GM12878 (cell line): ENCODE measurements at regions not wholly inside any gene's neighbourhood (a gene's known extent, or its start where the extent isn't known, plus 50 kb on each side); places are given as distances from the start of the nearest gene placed in this dataset.

Experiments
- ATAC-seq: fragments of 200-7000 bp; cut with Tn5 transposase; 3 replicates; pipeline ENCODE4 v1.9.1; 2020; ENCODE audit warnings: mild to moderate bottlenecking, moderate library complexity
- BruUV-seq: library from RNA; stranded (reverse); fragments of 400-500 nt; replicated peaks from 2 replicates; lab custom pipeline; 2021; lab: Mats Ljungman, UMichigan
- CTCF ChIA-PET: fragments of 300-600 bp; sonication (Branson Sonifier 250); formaldehyde crosslinking; extraction: SDS; loops from one replicate; lab custom pipeline; 2021; ENCODE audit warnings: inconsistent platforms; lab: Yijun Ruan, JAX
- POLR2A ChIA-PET: fragments of 350-600 bp; formaldehyde crosslinking; extraction: SDS; loops from one replicate; lab custom pipeline; 2021; ENCODE audit warnings: inconsistent platforms; lab: Charles Lee
- RAD21 ChIA-PET: fragments of 300-600 bp; sonication (Branson Sonifier 250); formaldehyde crosslinking; loops from one replicate; lab custom pipeline; 2023; ENCODE audit warnings: antibody characterized with exemption; ENCODE audit not compliant: unreplicated experiment; lab: Charles Lee
- SMC1A ChIA-PET: fragments of 300-600 bp; sonication (Branson Sonifier 250); formaldehyde crosslinking; loops from one replicate; lab custom pipeline; 2023; ENCODE audit not compliant: unreplicated experiment, uncharacterized antibody; lab: Charles Lee
- DNase-seq: peaks from one replicate; pipeline ENCODE4 v3.0.0-alpha.2; 2011; ENCODE audit warnings: low read depth, low spot score
- FAIRE-seq: peaks from 3 replicates; lab custom pipeline; 2011; peaks lifted over from hg19 to GRCh38; lab: Jason Lieb, UNC
- H2AFZ ChIP-seq: 2 replicates; pipeline ENCODE4 v1.6.0; 2011; ENCODE audit warnings: low read depth, low read length, control low read depth; ENCODE audit not compliant: control insufficient read depth
- H3K27ac ChIP-seq: 2 replicates; pipeline ENCODE4 v1.5.1; 2011; ENCODE audit warnings: control low read depth; ENCODE audit not compliant: control insufficient read depth, insufficient read depth
- H3K27me3 ChIP-seq, 2 experiments: replicated peaks in 1 of 2; 2 replicates each; pipeline versions ENCODE4 v1.6.0 to v1.6.1; 2011; ENCODE audit warnings: low read length in 1 of 2; ENCODE audit not compliant: control insufficient read depth in 2 of 2, insufficient read depth in 2 of 2
- H3K36me3 ChIP-seq, 2 experiments: 2 replicates each; pipeline ENCODE4 v1.5.1; 2011; ENCODE audit warnings: low read length in 1 of 2; ENCODE audit not compliant: control insufficient read depth in 2 of 2, insufficient read depth in 2 of 2
- H3K4me1 ChIP-seq: 2 replicates; pipeline ENCODE4 v1.6.1; 2011; ENCODE audit warnings: mild to moderate bottlenecking, low read length, moderate library complexity, mixed read lengths; ENCODE audit not compliant: control insufficient read depth, insufficient read depth
- H3K4me2 ChIP-seq: 2 replicates; pipeline ENCODE4 v1.6.0; 2011; ENCODE audit warnings: control low read depth; ENCODE audit not compliant: control insufficient read depth, insufficient read depth
- H3K4me3 ChIP-seq: fragments of 200-600 bp; sonication (generic); 2 replicates; pipeline ENCODE4 v1.5.1; 2016
- H3K79me2 ChIP-seq: 2 replicates; pipeline ENCODE4 v1.6.0; 2011; ENCODE audit warnings: low read length; ENCODE audit not compliant: control insufficient read depth, insufficient read depth
- H3K9ac ChIP-seq: 2 replicates; pipeline ENCODE4 v1.8.0; 2011; ENCODE audit warnings: low read length, control low read depth, mixed read lengths; ENCODE audit not compliant: control insufficient read depth, insufficient read depth
- H3K9me3 ChIP-seq: replicated peaks from 3 replicates; pipeline ENCODE4 v1.5.1; 2011; ENCODE audit warnings: mild to moderate bottlenecking, low read length; ENCODE audit not compliant: control insufficient read depth, insufficient read depth
- H4K20me1 ChIP-seq: 2 replicates; pipeline ENCODE4 v1.6.0; 2011; ENCODE audit not compliant: control insufficient read depth, insufficient read depth
- CBFB ChIP-seq: IDR thresholded peaks from 2 replicates; pipeline ENCODE4 v1.6.1; 2016; ENCODE audit warnings: antibody characterized with exemption, low read depth
- WGBS: methylation state at CpG from one replicate; pipeline ENCODE4 v1.1.6; 2016; ENCODE audit warnings: low lambda C conversion rate; ENCODE audit not compliant: insufficient replicate concordance, insufficient coverage; ENCODE audit errors: missing lambda C conversion rate; 5-methylcytosine and 5-hydroxymethylcytosine counted together
- in situ Hi-C: fragments of 300-500 bp; cut with MboI; formaldehyde crosslinking; loops from 9 replicates; pipeline ENCODE4 v1.14.3; 2018; ENCODE audit warnings: mixed read lengths
- intact Hi-C: fragments of 100-400 bp; cut with micrococcal nuclease; formaldehyde crosslinking; loops from one replicate; pipeline ENCODE4 v1.14.2; 2022; ENCODE audit not compliant: unreplicated experiment
- TF ChIP-seq, protein P1 (sequence below): fragments of 450-650 bp; formaldehyde crosslinking; IDR thresholded peaks from 2 replicates; pipeline ENCODE4 v1.4.0; 2022; ENCODE audit warnings: mild to moderate bottlenecking, moderate library complexity
- TF ChIP-seq, protein P2 (sequence below): IDR thresholded peaks from 2 replicates; pipeline ENCODE4 v1.6.1; 2012; ENCODE audit warnings: mild to moderate bottlenecking, low read depth, low read length

DNA sequence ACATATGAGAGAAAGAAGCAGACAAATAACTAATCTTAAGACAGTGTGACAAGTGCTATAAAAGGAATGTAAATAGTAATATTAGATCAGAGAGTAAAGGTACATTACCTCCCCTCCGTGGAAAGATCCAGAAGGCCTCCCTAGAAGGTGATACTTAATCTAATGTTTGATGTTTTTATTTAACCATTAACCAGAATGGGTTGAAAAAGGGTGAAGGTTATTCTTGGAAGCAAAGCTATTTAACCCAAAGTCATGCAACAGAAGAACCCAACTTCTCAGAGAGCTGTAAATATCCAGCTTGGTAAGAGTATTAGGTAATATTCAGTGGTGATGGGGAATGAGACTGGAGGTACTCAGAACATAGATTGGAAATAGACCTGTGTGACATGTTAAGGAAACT, 68.0 kb upstream of the HIVEP1 start:
- intact Hi-C loops (no loop called here), in situ Hi-C loops (no loop called here)
- Histone ChIP-seq H2AFZ (no peak overlapping the region), H3K36me3 (no peaks in the 10 kb centered on the region), H3K27ac (no peak overlapping the region), H3K4me3 (no peak overlapping the region), H4K20me1 (no peaks in the 10 kb centered on the region), H3K4me1 (no peaks in the 10 kb centered on the region), H3K4me2 (no peak overlapping the region), H3K79me2 (no peaks in the 10 kb centered on the region), H3K9me3 (no peaks in the 10 kb centered on the region; the same call in 2 of the 3 replicates), H3K9ac (no peak overlapping the region)
- 44% methylated on average over 1 of the region's 1 CpG for WGBS
- FAIRE-seq (no peak), DNase-seq (no peak)
- ChIA-PET CTCF (no interaction called here), POLR2A (no interaction called here), RAD21 (no interaction called here)
- BruUV-seq: no TSS peak
- TF ChIP-seq CBFB: no peak
- TF ChIP-seq, protein P1, sequence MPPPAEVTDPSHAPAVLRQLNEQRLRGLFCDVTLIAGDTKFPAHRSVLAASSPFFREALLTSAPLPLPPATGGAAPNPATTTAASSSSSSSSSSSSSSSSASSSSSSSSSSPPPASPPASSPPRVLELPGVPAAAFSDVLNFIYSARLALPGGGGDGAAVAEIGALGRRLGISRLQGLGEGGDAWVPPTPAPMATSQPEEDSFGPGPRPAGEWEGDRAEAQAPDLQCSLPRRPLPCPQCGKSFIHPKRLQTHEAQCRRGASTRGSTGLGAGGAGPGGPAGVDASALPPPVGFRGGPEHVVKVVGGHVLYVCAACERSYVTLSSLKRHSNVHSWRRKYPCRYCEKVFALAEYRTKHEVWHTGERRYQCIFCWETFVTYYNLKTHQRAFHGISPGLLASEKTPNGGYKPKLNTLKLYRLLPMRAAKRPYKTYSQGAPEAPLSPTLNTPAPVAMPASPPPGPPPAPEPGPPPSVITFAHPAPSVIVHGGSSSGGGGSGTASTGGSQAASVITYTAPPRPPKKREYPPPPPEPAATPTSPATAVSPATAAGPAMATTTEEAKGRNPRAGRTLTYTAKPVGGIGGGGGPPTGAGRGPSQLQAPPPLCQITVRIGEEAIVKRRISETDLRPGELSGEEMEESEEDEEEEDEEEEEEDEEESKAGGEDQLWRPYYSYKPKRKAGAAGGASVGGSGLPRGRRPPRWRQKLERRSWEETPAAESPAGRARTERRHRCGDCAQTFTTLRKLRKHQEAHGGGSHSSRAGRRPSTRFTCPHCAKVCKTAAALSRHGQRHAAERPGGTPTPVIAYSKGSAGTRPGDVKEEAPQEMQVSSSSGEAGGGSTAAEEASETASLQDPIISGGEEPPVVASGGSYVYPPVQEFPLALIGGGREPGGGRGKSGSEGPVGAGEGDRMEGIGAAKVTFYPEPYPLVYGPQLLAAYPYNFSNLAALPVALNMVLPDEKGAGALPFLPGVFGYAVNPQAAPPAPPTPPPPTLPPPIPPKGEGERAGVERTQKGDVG (CRISPR knock-in tag): no peak
- TF ChIP-seq, protein P2, sequence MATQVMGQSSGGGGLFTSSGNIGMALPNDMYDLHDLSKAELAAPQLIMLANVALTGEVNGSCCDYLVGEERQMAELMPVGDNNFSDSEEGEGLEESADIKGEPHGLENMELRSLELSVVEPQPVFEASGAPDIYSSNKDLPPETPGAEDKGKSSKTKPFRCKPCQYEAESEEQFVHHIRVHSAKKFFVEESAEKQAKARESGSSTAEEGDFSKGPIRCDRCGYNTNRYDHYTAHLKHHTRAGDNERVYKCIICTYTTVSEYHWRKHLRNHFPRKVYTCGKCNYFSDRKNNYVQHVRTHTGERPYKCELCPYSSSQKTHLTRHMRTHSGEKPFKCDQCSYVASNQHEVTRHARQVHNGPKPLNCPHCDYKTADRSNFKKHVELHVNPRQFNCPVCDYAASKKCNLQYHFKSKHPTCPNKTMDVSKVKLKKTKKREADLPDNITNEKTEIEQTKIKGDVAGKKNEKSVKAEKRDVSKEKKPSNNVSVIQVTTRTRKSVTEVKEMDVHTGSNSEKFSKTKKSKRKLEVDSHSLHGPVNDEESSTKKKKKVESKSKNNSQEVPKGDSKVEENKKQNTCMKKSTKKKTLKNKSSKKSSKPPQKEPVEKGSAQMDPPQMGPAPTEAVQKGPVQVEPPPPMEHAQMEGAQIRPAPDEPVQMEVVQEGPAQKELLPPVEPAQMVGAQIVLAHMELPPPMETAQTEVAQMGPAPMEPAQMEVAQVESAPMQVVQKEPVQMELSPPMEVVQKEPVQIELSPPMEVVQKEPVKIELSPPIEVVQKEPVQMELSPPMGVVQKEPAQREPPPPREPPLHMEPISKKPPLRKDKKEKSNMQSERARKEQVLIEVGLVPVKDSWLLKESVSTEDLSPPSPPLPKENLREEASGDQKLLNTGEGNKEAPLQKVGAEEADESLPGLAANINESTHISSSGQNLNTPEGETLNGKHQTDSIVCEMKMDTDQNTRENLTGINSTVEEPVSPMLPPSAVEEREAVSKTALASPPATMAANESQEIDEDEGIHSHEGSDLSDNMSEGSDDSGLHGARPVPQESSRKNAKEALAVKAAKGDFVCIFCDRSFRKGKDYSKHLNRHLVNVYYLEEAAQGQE: no peak
- TF ChIP-seq, all 136 proteins: peak for 0
- SMC1A ChIA-PET: interaction anchor here (2.3 kb wide), 1 partner anchor 10 kb away, joined by 7 read pairs; no protein-coding TSS in a partner anchor
- H3K27me3 ChIP-seq: no peaks in the 10 kb centered on the region
- ATAC-seq: no peak
